Activated CD8-positive, alpha-beta T cell treated with anti-CD3 and anti-CD28 coated beads, Interleukin-2, amount 10 ng/mL, durations not matched to agents 7 days and 5 days (primary cell): ENCODE measurements at regions not wholly inside any gene's neighbourhood (a gene's known extent, or its start where the extent isn't known, plus 50 kb on each side); places are given as distances from the start of the nearest gene placed in this dataset.

Experiments used
- ATAC-seq: fragments of 150-1000 bp; cut with Tn5 transposase; one replicate; pipeline ENCODE4 v1.10.0; 2021; ENCODE audit warnings: moderate library complexity
- CTCF ChIA-PET: fragments of 350-600 bp; sonication (Branson Sonifier 250); formaldehyde crosslinking; loops from one replicate; lab custom pipeline; 2021; ENCODE audit warnings: antibody characterized with exemption; lab: Charles Lee
- POLR2A ChIA-PET: fragments of 350-600 bp; sonication (Branson Sonifier 250); formaldehyde crosslinking; loops from one replicate; lab custom pipeline; 2021; ENCODE audit warnings: antibody characterized with exemption; lab: Charles Lee
- DNase-seq: peaks from one replicate; pipeline ENCODE4 v3.0.0-alpha.2; 2020
- H3K27ac Mint-ChIP-seq: one replicate; pipeline ENCODE4 v1.8.0; 2021; ENCODE audit warnings: mild to moderate bottlenecking, mixed read lengths
- H3K27me3 Mint-ChIP-seq: one replicate; pipeline ENCODE4 v1.8.0; 2021; ENCODE audit warnings: low read depth, mixed read lengths
- H3K36me3 Mint-ChIP-seq: one replicate; pipeline ENCODE4 v1.8.0; 2021; ENCODE audit warnings: low read depth, mixed read lengths
- H3K4me1 Mint-ChIP-seq: one replicate; pipeline ENCODE4 v1.8.0; 2021; ENCODE audit warnings: low read depth, mixed read lengths
- H3K4me3 Mint-ChIP-seq: one replicate; pipeline ENCODE4 v1.8.0; 2021; ENCODE audit warnings: mild to moderate bottlenecking, mixed read lengths
- H3K9me3 Mint-ChIP-seq: one replicate; pipeline ENCODE4 v1.8.0; 2022; ENCODE audit warnings: mixed read lengths; ENCODE audit not compliant: insufficient read depth

- no peaks in the 10 kb centered on the region for H3K4me1 Mint-ChIP-seq
- no peaks in the 10 kb centered on the region for H3K9me3 Mint-ChIP-seq
- H3K27ac Mint-ChIP-seq: no peak overlapping the region
- DNase-seq (no peak), ATAC-seq (no peak)
- no peaks in the 10 kb centered on the region for H3K36me3 Mint-ChIP-seq
- ChIA-PET CTCF (no interaction called here), POLR2A (no interaction called here)
- H3K4me3 Mint-ChIP-seq: no peak overlapping the region
- no peaks in the 10 kb centered on the region for H3K27me3 Mint-ChIP-seq
Measured at GRCh38 chr18:60049172-60049571, 149.4 kb downstream of the PMAIP1 start.

- Mint-ChIP-seq H3K4me1 (no peaks in the 10 kb centered on the region), H3K36me3 (no peaks in the 10 kb centered on the region), H3K27ac (no peak overlapping the region), H3K4me3 (no peak overlapping the region), H3K9me3 (no peaks in the 10 kb centered on the region), H3K27me3 (no peaks in the 10 kb centered on the region)
- DNase-seq (no peak), ATAC-seq (no peak)
- ChIA-PET CTCF (no interaction called here), POLR2A (no interaction called here)
Measured at GRCh38 chr18:60047556-60047955, 147.8 kb downstream of the PMAIP1 start.

GRCh38 chr18:60044290-60045006 is 144.7 kb downstream of the PMAIP1 start:
- ATAC-seq (no peak), DNase-seq (no peak)
- no peak overlapping the region for H3K4me3 Mint-ChIP-seq
- ChIA-PET POLR2A (no interaction called here), CTCF (no interaction called here)
- no peaks in the 10 kb centered on the region for H3K9me3 Mint-ChIP-seq
- H3K4me1 Mint-ChIP-seq: no peaks in the 10 kb centered on the region
- H3K27ac Mint-ChIP-seq: no peak overlapping the region
- no peaks in the 10 kb centered on the region for H3K36me3 Mint-ChIP-seq
- no peaks in the 10 kb centered on the region for H3K27me3 Mint-ChIP-seq

GRCh38 chr18:60040971-60041370 is 141.2 kb downstream of the PMAIP1 start:
- no peaks in the 10 kb centered on the region for H3K36me3 Mint-ChIP-seq
- DNase-seq (no peak), ATAC-seq (no peak)
- no peak overlapping the region for H3K27ac Mint-ChIP-seq
- CTCF ChIA-PET: no interaction called here
- H3K27me3 Mint-ChIP-seq: no peaks in the 10 kb centered on the region
- H3K9me3 Mint-ChIP-seq: no peaks in the 10 kb centered on the region
- no peaks in the 10 kb centered on the region for H3K4me1 Mint-ChIP-seq
- POLR2A ChIA-PET: no interaction called here
- H3K4me3 Mint-ChIP-seq: no peak overlapping the region

- ChIA-PET CTCF (no interaction called here), POLR2A (no interaction called here)
- Mint-ChIP-seq H3K27me3 (no peaks in the 10 kb centered on the region), H3K4me3 (no peak overlapping the region), H3K4me1 (no peaks in the 10 kb centered on the region), H3K27ac (no peak overlapping the region), H3K36me3 (no peaks in the 10 kb centered on the region), H3K9me3 (no peaks in the 10 kb centered on the region)
- ATAC-seq (no peak), DNase-seq (no peak)
Measured at GRCh38 chr18:60038731-60039130, 138.9 kb downstream of the PMAIP1 start.

- no peaks in the 10 kb centered on the region for H3K27me3 Mint-ChIP-seq
- ATAC-seq (no peak), DNase-seq (no peak)
- H3K4me1 Mint-ChIP-seq: no peaks in the 10 kb centered on the region
- H3K4me3 Mint-ChIP-seq: no peak overlapping the region
- no peaks in the 10 kb centered on the region for H3K36me3 Mint-ChIP-seq
- ChIA-PET CTCF (no interaction called here), POLR2A (no interaction called here)
- H3K9me3 Mint-ChIP-seq: no peaks in the 10 kb centered on the region
- H3K27ac Mint-ChIP-seq: no peak overlapping the region
Measured at GRCh38 chr18:60027397-60027796, 127.6 kb downstream of the PMAIP1 start.

GRCh38 chr18:60024857-60025256 is 125.1 kb downstream of the PMAIP1 start:
- H3K4me1 Mint-ChIP-seq: no peaks in the 10 kb centered on the region
- DNase-seq (no peak), ATAC-seq (no peak)
- ChIA-PET CTCF (interaction anchor here (1.6 kb wide), 1 partner anchor 37 kb away, joined by 4 read pairs; no protein-coding TSS in a partner anchor), POLR2A (no interaction called here)
- H3K27me3 Mint-ChIP-seq: peaks cover 2% of the 10 kb centered on the region
- no peaks in the 10 kb centered on the region for H3K9me3 Mint-ChIP-seq
- H3K36me3 Mint-ChIP-seq: no peaks in the 10 kb centered on the region
- no peak overlapping the region for H3K4me3 Mint-ChIP-seq
- no peak overlapping the region for H3K27ac Mint-ChIP-seq

GRCh38 chr18:60024345-60024744 is 124.5 kb downstream of the PMAIP1 start:
- H3K9me3 Mint-ChIP-seq: no peaks in the 10 kb centered on the region
- POLR2A ChIA-PET: no interaction called here
- ATAC-seq (no peak), DNase-seq (no peak)
- H3K27ac Mint-ChIP-seq: no peak overlapping the region
- no peak overlapping the region for H3K4me3 Mint-ChIP-seq
- CTCF ChIA-PET: no interaction called here
- no peaks in the 10 kb centered on the region for H3K4me1 Mint-ChIP-seq
- H3K36me3 Mint-ChIP-seq: no peaks in the 10 kb centered on the region
- H3K27me3 Mint-ChIP-seq: peaks cover 2% of the 10 kb centered on the region

GRCh38 chr18:60022671-60023276 is 123.0 kb downstream of the PMAIP1 start:
- no peaks in the 10 kb centered on the region for H3K4me1 Mint-ChIP-seq
- peaks cover 2% of the 10 kb centered on the region for H3K27me3 Mint-ChIP-seq
- ChIA-PET POLR2A (no interaction called here), CTCF (no interaction called here)
- ATAC-seq (no peak), DNase-seq (no peak)
- no peak overlapping the region for H3K27ac Mint-ChIP-seq
- no peak overlapping the region for H3K4me3 Mint-ChIP-seq
- H3K36me3 Mint-ChIP-seq: no peaks in the 10 kb centered on the region
- H3K9me3 Mint-ChIP-seq: no peaks in the 10 kb centered on the region

- ChIA-PET CTCF (no interaction called here), POLR2A (no interaction called here)
- Mint-ChIP-seq H3K27ac (no peak overlapping the region), H3K9me3 (no peaks in the 10 kb centered on the region), H3K27me3 (peaks cover 2% of the 10 kb centered on the region), H3K4me3 (no peak overlapping the region), H3K36me3 (no peaks in the 10 kb centered on the region), H3K4me1 (no peaks in the 10 kb centered on the region)
- no peak for ATAC-seq
- no peak for DNase-seq
Measured at GRCh38 chr18:60021556-60021955, 121.8 kb downstream of the PMAIP1 start.

GRCh38 chr18:60020107-60020925 is 120.5 kb downstream of the PMAIP1 start:
- no peaks in the 10 kb centered on the region for H3K36me3 Mint-ChIP-seq
- H3K4me3 Mint-ChIP-seq: no peak overlapping the region
- no peaks in the 10 kb centered on the region for H3K4me1 Mint-ChIP-seq
- H3K27ac Mint-ChIP-seq: no peak overlapping the region
- POLR2A ChIA-PET: no interaction called here
- DNase-seq: no peak
- no peak for ATAC-seq
- H3K27me3 Mint-ChIP-seq: peaks cover 2% of the 10 kb centered on the region
- H3K9me3 Mint-ChIP-seq: no peaks in the 10 kb centered on the region
- CTCF ChIA-PET: interaction anchor here (1.9 kb wide), 1 partner anchor 24 kb away, joined by 6 read pairs; no protein-coding TSS in a partner anchor

GRCh38 chr18:60019463-60019840 is 119.7 kb downstream of the PMAIP1 start:
- DNase-seq (no peak), ATAC-seq (no peak)
- Mint-ChIP-seq H3K4me3 (no peak overlapping the region), H3K27me3 (peaks cover 2% of the 10 kb centered on the region), H3K4me1 (no peaks in the 10 kb centered on the region), H3K27ac (no peak overlapping the region), H3K9me3 (no peaks in the 10 kb centered on the region), H3K36me3 (no peaks in the 10 kb centered on the region)
- CTCF ChIA-PET: interaction anchor here (1.9 kb wide), 1 partner anchor 23 kb away, joined by 6 read pairs; no protein-coding TSS in a partner anchor
- POLR2A ChIA-PET: no interaction called here
